GM18502 (cell line): ENCODE measurements at regions not wholly inside any gene's neighbourhood (a gene's known extent, or its start where the extent isn't known, plus 50 kb on each side); places are given as distances from the start of the nearest gene placed in this dataset.

Source experiments
- ATAC-seq: cut with Tn5 transposase; IDR thresholded peaks from one replicate; pipeline ENCODE4 v1.9.1; 2021; ENCODE audit warnings: mild to moderate bottlenecking; ENCODE audit not compliant: unreplicated experiment, poor library complexity

DNA sequence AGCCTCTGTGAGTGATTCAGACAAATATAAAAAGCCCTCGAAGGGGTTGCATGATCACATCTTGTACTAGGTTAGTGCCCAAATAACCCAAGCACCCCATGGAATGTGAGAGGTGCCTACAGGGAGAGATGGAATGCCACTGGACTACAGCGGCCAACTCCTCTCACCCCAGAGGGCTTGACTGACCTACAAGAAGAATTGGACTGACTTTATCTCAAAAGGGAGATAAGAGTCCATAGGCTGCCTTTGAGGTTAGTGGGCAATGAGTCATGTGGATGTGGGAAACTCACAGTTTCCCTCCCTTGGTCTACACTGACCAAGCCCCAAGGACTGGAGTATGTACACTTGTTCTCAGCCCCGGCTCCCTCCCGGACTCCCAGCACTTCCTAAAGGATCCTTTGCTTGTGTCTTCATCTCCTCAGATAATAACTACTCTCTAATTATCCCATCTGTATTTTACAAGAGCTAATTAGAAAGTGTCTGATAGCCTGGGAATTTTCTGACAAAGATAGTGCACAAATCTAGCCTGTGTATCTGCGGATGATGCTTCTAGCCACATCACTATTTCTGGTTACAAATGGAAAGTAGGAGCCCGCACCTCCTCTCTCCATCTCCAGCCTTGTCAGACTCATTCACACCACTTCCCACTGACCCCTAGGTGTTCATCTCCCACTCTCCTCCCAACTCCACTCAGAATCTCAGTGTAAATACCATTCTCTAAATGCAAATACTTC, 547.8 kb upstream of the TBL1XR1 start:
- no peak for ATAC-seq

DNA sequence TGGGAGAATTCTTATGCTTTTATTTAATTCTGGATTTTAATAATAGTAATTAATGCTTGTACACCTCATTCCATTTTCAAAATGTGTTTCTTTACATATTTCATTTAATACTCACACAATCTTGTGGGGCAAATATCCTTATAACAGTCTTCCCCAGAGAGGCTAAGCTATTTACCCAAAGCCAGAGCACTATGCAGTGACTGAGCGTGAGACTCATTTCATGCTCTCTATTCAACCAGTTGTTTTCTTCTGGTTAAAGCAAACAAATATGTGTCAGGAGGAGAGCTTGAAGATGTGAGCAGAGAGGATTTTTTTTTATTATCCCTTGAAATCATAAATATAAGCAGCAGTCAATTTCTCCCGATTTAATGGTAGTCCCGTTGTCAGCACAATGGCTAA, 548.3 kb upstream of the TBL1XR1 start:
- no peak for ATAC-seq

DNA sequence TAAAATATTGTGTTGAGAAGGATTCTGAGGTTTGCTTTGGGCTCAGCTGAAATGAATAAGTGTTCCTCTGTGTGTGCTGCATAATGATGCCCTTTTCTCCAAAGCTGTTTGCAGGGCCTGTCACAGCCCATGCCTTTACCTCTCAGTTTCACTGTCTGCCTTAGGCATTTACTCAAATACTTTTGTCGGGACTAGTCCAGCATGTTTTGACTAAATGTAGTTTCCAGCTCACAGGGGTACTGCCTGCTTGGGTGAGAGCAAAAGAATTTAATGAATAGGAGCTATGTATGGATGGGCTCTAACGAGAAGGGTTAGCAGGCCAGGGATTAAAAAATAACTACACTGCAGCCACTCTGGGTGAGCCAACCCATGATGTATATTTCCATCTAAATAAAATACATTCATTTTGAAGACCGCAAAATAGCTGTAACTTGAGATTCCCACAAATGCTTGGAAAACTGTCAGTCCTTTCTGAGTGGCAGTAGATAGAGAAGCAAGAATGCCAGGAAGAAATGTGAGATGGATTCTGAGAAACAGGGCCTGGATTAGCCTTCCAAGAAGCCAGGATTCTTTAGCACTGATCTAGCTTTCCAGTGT, 549.2 kb upstream of the TBL1XR1 start:
- no peak for ATAC-seq

DNA sequence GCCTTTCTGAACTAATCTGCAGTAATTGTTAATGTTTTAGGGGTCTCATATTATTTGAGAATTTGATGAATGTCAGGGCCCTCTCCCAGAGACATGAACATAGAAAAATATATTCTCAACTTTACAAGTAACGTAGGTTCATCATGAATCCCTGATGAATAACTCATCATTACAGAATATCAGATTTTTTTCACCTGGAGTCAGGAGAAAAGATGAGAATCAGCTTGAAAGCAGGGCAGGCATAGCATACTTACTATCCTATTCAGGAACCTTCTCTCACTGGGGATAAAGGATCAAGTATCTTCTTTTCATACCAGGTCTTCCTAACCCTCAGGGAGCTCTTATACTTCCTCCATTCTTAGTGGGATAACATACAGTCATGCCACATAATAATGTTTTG, 552.6 kb upstream of the TBL1XR1 start:
- no peak for ATAC-seq

DNA sequence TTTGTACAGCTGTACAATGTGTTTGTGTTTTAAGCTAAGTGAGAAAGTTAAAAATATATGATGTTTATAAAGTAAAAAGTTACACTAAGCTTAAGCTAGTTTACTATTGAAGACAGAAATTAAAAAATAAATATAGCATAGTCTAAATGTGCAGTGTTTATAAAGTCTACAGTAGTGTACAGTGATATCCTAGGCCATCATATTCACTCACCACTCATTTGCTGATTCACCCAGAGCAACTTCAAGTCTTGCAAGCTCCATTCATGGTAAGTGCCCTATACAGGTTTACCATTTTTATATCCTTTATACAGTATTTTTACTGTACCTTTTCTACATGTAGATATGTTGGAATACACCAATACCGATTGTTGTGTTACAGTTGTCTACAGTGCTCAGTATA, 553.2 kb upstream of the TBL1XR1 start:
- no peak for ATAC-seq

DNA sequence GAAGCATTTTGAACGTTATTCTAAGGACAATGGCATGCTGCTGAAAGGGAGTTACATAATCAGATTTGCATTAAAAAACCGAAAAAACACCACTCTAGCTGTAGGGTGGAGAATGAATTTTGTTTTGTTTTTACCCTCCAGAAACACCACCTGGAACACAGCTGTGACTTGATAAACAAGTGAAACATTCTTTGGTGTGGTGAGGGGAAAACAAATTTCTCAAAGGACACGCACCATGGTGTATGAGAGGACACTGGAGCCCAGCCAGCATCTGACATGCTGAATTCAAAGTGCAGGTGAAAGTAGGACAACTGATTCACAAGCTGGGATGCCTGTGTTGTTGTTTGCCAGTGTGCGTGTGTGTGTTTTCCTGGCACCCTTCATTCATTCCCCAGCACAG, 554.5 kb upstream of the TBL1XR1 start:
- ATAC-seq, result no peak

DNA sequence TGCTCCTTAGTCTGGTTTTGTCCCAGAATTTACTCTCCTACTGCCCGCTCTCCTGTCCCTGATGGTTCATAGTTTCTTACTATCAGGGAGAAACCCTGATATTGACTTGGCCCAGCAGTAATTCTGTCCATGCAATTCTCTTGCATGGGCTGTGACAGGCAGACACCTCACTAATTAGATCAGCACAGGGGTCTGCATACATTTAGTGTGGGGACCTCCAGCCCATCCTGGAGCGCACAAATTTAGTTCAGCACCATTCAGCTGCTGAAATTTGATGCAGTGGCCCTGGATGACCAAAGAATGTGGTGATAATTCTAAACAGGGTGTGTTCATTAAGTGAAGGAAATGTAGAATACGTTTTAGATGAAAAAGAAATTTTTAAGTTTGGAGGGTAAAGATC, 555.5 kb upstream of the TBL1XR1 start:
- no peak for ATAC-seq

DNA sequence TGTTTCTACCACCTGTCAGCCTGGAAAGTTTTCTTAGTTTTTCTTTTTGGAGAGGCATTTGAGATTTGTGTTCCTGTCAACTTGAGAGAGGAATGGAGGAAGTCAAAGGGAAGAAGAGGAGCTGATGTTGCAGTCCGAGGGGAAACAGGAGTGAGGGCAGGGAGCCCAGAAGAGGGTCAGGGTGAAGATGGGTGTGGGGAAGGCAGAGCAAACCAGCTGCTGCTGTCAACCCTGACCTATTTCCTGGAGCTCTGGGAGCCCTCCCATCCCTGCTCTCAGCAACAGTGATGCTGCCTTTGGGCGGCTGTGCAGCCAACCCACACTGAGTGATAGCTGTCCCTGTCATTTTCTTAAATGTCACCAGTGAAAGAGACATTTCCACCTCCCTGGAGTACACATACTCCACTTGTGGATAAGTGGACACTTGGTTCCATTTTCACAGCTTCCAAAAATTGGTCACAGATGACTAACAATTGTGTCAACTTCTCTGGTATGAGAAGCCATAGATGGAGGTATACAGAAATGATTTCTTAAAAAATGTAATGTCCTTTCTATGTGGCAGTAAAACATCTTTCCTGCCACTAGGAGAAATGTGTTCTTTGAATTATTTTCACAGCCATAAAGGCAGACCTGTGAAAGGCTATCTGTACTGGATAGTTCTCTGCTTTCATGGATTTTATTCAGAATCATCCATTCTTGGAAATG, 556.3 kb upstream of the TBL1XR1 start:
- ATAC-seq, result no peak

DNA sequence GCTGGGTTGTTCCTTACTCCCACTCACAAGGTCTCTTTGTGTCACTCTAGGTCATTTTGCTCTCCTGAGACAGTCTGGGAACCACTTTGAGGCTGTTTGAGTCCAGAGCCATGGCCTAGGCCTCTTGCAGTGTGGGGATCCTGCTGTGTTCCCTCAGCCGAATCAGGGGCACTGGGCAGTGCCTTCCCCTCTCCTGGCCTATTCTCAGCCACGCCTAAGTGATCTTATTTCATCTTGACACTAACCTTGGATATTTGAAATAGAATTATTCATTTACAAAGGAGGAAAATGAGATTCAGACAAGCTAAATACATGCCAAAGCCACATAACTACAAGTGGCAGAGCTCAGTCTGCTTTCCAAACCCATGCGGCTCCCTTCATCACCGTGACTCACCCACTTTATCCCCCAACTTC, 557.2 kb upstream of the TBL1XR1 start:
- ATAC-seq, result no peak

DNA sequence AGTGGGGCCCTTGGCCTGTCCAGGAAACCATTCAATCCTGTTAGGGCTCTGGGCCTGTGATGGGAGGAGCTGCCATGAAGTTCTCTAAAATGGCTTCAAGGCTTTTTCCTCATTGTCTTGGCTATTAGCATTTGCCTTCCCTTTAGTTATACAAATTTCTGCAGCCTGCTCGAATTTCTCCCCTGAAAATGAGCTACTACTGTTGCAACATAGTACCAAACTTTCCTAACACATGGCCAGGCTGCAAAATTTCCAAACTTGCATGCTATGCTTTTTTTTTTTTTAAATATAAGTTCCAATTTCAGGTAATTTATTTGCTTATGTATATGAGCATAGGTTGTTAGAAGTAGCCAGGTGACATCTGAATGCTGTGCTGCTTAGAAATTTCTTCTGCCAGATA, 560.8 kb upstream of the TBL1XR1 start:
- ATAC-seq, result no peak

DNA sequence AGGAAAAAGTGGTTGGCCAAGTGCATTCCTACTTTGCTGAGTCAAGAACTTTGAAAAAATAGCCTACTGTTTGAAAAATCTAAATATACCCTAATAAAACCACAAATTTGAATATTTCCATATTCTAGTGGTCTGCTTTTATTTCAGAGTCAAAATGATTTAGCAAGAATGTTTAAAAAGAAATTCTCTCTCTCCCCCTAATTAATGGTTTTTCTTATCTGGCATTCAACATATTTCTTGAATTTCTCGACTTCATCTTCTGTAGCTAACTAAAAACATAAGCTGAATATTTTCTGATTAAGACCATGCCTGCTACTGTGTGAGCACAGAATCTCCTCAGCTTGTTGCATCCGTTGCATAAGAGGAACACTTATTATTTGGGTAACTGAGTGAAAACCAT, 563.5 kb upstream of the TBL1XR1 start:
- ATAC-seq, result no peak

DNA sequence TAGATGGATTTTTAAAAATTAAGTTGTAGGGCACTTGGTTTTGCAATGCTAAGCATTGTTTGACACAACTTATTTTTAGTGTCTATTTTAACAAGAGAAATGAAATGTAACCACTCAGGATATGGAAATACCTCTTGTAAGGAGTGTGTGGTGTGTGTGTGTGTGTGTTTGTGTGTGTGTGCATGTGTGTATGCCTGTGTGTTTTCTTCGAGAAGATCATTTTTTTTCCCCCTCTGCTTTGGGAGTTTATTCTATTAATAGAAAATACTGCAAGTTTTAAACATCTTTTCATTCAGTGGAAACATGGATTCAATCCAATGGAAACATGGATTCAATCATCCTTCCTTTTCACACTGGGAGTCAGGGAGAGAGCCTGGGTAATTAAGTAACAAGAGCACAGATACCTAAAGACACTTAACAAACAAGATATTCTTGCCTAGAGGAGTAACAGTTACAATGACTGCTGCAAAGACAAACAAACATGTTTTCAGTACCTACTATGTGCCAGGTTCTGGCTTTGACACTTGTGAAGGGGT, 567.2 kb upstream of the TBL1XR1 start:
- ATAC-seq, result no peak

DNA sequence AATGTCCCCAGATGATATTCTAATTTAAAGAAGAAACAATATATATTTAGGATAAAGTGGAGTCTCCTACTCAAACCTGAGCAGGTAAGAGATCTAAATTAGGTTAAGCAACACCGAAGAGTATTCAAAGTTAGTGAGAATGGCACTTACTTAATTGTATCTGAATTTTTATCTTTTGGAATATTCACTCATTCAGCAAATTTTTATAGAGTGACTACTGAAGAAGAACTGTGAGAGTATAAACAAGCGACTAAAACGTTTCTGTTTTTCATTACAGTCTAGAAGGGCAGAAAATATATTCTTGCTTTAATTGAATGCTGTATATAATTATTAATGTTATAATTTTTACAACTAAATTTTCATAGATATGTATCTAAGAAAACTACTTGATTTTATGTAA, 567.7 kb upstream of the TBL1XR1 start:
- ATAC-seq, result no peak

DNA sequence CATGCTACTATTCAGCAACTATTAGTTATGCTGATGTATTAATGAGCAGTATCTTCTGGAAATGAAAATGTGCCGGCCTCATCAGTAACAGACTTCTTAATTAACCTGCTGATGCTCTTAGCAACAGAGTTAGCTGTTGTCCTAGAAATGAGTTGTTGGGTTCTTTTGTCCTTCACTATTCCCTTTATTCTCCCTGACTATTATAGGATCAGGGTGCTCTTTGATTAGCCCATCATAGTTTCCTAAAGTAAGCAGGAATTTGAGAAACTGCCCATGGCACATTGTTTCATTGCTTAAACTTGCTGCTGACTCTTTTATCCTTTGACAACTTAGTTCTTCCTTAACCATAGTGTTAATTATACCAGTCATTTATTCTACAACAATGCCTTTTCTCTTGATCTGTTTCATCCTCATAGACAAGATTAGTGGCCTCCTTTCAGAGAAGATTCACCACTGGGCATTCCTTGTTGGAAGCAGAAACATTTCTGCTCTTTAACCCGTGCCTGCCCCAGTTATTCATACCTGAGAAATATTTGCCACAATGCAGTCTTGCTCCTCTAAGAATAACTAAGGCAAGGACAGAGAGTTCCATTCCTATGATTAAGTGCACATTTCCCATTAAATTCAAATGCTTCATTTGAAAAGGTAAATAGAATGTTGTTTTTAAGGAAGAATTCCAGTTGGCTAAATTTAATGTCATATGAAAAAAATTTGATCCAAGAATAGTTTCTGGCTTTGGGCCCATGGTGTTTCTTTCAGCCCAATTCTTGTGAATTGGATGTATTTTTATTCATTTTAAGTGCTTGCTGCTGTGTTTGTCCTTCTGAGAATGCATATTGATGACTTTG, 573.3 kb upstream of the TBL1XR1 start:
- no peak for ATAC-seq

DNA sequence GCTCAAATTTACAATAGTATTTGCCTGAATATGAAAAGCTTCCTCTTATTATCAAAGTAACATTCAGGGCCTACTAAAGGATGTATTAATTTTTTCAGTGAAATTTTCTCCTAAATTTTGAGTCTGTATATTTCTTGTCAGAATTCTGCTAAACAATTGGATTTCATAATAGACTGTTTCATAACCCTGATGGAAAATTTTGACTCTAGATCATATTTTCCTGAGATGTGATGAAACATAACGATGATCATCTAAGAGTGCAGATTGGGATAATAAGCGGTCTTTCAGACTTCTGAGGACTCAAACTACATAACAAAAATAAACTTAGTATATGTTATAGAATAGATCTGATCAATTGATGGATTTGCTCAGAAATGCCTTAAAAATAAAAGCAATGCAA, 574.5 kb upstream of the TBL1XR1 start:
- no peak for ATAC-seq

DNA sequence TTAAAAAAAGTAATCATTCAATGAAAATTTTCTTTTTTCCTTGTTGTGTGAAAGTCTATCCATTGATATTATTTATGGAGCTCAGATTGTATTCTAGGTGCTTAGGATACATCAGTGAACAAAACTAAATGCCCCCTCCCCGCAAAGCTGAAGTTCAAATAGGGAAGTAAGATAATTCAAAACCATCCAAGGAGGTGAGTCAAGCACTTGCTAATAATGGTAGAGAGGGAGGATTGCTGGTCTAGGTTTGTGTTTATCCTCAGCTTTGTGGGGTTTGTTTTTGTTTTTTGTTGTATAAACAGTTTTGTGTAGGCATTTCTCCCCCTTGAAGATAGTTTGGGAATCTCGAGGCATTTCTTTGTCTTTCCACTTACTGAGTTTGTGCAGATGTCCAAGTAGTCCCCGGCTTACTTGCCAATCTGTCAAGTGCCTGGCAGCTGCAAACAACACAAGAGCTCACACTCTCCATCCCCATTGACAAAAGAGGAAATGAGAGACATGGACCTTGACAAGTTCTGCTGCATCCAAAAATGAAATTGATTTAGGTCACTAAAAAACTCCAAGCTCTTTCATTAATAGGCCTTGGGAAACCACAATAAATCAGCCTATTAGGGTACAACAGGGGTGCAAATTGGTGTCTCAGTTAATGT, 575.8 kb upstream of the TBL1XR1 start:
- peak; percentile 49 for ATAC-seq

DNA sequence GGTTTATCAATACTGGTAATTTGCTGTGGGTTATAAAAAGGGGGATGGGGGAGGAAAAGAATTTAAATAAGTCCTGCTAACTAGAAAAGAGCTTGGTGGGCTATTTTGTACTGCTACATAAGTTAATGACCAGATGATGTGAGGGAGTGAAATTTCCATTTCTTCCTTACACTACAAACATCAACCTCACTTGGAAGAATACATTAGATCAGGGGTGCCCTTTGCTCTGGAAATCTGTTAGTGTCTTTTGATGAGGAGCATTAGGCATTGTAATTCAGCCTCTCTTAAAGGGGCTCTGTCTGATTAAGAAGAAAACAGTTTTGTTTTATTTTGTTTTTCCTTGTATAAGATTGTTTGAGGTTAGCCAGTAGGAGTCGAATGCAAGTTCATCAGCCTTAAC, 576.4 kb upstream of the TBL1XR1 start:
- no peak for ATAC-seq

DNA sequence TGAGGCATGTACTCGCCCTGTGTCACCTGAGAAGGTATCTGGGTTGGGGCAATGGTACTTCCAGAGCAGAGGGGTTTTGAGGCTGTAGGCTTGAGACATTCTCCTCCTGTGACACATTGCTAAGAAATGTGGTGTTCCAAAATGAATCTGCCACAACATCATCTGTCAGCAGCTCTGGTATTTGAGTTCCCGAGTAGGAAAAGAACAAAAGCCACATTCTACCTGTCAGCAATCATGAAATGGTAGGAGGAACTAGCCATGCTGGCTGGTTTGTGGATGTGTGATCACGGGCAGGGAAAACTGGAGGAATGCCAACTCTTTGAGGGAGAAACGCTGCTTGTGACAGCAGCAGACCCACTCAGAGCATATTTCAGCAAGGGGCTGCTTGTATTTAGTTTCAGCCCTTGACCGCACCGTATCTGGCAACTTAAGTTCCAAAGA, 579.4 kb upstream of the TBL1XR1 start:
- no peak for ATAC-seq

DNA sequence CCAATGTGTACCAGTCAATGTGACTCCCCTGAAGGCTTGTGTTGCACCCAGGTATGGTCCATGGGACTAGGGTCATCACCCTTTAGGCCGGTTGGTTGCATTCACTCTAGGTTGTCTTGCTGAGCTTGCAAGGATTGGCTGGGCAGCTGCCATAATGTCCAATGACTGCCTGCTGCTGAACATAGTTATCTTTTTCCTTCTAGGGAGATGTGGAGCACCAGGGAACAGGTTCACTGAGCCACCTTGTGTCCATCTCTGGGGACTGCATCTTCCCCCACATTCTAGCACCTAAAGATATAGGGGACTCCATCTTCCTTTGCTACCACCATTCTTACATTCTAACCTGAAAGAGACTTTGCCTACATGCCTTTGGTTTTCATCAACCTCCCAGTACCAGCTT, 580.4 kb upstream of the TBL1XR1 start:
- peak; percentile 85 for ATAC-seq

DNA sequence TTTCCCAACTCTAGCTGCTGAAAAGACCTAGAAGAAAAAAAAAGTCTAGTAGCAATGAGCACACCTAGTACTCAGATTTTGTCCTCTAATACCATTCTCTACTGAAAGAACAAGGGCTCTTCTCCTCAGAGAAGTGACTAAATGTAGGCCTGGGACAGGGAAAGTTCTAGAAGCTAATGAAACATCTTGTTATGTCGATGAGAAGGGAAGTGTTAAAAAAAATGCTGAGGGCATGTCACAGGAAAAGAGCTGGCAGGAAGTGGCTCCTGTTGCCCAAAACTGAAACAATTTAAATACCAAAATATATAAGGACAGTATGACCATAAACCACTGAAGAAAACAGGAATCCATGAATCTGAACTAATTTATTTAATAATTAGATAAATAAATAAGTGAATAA, 581.4 kb upstream of the TBL1XR1 start:
- ATAC-seq, result no peak
